ENCODE measurements at regions not wholly inside any gene's neighbourhood (a gene's known extent, or its start where the extent isn't known, plus 50 kb on each side); places are given as distances from the start of the nearest gene placed in this dataset.
"Not testable (repeated sequence)": the region's sequence is repeated elsewhere in the genome, so short reads cannot be mapped to it uniquely, and the experiment has no call there.

- DNase-seq = peak in 1 of 3 experiments; percentile 32
Measured at GRCh38 chr11:97722065-97722464, 1298.7 kb upstream of the CNTN5 start.

DNA sequence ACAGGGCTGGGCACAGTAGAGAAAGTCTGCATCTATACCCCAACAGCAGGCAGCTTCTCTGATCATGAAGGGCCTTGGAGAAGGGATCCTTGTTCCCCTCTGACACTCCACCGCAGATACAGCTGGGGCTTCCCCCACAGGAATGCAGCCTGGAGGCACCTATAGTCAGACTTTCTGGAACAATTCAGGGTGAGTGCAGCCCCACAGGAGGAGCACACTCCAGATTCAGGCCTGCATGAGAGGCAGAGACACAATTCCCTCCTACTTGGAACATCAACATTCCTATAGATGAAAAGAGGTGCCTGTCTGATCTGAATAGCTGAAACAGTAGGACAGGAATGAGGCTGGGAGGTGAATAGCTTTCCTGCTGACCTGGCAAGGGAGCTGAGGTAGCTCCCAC lies 1298.0 kb upstream of the CNTN5 start:
- DNase-seq = no peak

- peak in 1 of 3 experiments; percentile 41 for DNase-seq
Measured at GRCh38 chr11:97729546-97730272, 1291.0 kb upstream of the CNTN5 start.

DNA sequence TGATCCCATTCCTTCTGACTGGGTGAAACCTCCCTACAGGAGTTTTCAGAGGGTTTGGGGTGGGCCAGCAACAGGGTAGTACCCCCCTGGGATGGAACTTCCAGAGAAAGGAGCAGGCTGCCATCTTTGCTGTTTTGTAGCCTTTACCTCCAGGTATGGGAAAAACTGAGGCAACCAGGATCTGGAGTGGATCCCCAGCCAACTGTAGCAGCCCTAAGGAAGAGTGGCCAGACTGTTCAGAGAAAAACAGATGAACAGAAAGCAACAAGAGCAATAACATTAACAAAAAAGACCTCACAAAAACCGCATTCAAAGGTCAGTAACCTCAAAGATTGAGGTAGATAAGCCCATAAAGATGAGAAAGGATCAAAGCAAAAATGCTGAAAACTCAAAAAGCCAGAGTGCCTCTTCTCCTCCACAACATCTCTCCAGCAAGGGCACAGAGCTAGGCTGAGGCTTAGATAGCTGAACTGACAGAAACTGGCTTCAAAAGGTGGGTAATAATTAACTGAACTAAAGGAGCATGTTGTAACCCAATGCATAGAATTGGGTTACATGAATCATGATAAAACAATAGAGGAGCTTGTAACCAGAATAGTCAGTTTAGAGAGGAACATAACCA lies 1288.6 kb upstream of the CNTN5 start:
- no peak for DNase-seq

GRCh38 chr11:97738751-97739150 lies 1282.0 kb upstream of the CNTN5 start:
- no peak for DNase-seq

DNA sequence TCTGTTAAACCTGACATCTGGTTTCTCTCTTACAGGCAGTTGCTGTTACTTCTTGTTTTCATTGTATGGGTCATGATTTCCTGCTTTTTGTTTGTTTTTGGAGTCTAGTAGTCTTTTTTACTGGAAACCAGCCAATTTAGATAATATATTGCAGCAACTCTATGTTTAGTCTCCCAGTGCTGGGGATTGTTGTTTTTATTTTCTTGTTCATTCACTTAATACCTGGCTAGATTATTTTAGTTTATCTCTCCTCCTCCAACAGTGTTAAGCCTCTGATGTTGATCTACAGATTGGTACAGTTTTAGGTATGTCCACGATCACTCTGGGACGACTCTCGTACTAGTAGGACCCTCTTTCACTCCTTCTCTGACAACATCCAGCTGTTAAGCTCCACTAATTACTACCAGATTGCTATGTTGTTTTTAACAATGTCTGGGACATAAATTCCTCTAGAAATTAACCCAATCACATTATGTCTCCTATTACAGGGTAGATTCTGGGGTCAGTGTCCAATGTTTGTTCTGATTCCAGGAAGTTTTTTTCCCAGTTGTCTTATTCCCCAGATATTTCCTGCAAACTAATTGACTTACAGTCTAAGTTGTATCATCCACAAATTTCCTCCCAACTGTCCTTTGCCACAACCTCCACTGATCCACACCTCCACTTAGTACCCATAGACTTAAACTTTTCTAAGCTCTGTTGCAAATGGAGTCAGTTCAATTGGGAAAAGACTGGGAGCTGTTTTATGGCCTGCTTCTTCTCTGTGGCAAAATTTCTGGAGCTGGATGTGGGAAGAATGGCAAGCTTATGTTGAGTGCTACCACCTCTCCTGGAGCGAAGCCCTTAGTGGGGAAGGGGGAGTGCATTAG lies 1280.6 kb upstream of the CNTN5 start:
- DNase-seq = no peak

DNA sequence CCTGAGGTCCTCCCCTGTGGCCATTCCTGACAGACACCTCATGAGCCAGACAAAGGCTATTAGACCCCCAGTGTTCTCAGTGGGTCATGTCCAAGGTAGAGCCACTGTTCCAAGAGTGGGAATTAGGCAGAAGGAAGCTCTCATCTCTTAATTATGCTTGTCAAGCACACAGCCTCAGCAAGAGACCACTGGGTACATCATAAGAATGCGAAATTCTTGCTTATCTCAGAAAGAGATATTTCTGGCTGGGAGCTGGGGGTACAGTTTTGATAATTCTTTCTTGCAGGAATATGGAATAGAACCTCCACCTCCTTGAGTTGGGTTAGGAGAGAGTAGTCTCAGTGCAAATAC lies 1280.0 kb upstream of the CNTN5 start:
- no peak for DNase-seq

- DNase-seq = no peak
Measured at GRCh38 chr11:97742717-97743116, 1278.0 kb upstream of the CNTN5 start.

GRCh38 chr11:97743205-97743742 lies 1277.5 kb upstream of the CNTN5 start:
- DNase-seq = peak in 1 of 3 experiments; percentile 15

DNA sequence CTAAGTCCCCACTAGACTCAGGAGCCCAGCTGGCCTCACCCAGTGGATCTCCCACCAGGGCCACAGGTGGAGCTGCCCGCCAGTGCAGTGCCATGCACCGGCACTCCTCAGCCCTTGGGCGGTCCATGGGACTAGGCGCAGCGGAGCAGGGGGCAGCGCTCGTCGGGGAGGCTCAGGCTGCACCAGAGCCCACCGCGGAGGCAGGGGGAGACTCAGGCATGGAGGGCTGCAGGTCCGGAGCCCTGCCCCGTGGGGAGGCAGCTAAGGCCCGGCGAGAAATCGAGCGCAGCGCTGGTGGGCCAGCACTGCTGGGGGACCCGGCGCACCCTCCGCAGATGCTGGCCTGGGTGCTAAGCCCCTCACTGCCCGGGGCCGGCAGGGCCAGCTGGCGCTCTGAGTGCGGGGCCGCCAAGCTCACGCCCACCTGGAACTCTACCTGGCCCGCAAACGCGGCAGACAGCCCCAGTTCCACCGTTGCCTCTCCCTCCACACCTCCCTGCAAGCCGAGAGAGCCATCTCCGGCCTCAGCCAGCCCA lies 1275.2 kb upstream of the CNTN5 start:
- no peak for DNase-seq

DNA sequence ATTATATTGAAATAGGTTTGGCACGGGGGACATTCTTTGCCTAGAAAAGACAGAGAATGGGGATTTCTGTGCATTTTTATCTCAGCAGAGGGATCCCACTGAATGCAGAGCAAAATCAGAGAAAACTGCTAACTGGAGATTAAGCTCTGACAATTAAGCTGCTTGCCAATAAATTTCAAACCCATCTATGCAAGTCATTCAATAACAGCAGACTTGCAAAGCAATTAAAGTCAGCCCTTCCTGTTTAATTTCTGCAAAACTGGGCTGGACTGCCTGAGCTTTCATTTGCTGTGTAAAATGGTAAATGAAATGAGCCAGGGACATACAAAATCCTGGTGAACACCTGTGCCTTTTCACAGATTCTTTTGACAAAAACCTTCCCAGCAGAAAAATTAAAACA lies 1273.9 kb upstream of the CNTN5 start:
- peak in 1 of 3 experiments; percentile 48 for DNase-seq

GRCh38 chr11:97751405-97751804 lies 1269.3 kb upstream of the CNTN5 start:
- DNase-seq = peak in 1 of 3 experiments; percentile 15

DNA sequence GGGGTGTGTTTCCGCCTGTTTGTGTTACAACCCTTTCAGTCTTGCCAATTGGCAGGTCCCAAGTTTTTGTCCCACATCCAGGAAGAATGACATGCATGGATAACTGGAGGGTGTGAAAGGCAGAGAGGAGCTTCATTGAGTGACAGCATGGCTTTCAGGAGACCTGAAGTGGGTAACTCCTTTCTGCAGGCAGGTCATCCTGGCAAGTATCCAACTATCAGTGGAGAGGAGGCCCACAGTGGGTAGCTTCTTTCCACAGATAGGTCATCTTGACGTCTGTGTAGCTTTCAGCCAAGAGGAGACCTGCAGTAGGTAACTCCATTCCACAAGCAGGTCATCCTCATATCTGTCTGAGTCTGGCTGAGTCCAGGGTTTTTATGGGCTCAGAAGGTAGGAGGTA lies 1268.8 kb upstream of the CNTN5 start:
- no peak for DNase-seq

- no peak for DNase-seq
Measured at GRCh38 chr11:97754976-97755375, 1265.8 kb upstream of the CNTN5 start.

DNA sequence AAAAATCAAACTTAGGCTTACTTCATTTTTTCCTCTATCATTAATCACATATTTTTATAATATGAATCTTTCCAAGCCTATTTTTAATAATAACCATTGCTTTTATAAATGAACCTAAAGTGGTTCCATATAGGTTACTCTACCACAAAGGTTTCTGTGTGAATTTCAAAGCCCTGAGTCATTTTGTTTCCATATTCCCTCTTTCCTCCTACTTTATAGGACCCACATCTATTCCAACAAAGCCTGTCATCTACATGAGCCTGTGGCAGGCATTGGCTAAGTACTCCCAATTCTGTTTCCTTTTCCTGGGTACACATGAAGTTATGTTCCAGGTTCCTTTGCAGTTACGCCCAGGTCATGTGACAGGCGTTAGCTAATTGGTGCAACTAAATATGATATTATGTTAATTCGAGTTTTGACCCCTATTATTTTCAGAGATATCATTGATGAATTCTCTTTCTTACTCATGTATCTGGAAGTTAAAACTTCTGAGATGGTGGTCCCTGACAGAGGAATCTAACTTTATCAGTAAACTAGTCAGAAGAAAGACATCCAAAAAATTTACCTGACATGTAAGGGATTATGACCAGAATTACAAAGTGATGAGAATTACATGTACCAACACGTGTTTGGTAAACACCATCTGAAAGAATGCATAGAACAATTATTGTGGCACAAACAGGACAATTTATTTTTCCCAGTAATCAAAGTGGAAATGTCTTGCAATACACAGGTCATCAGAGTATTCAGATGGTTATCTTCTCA lies 1264.0 kb upstream of the CNTN5 start:
- DNase-seq = no peak

- DNase-seq = no peak
Measured at GRCh38 chr11:97761175-97761574, 1259.6 kb upstream of the CNTN5 start.

GRCh38 chr11:97764193-97764592 lies 1256.6 kb upstream of the CNTN5 start:
- no peak for DNase-seq

- no peak for DNase-seq
Measured at GRCh38 chr11:97764605-97765004, 1256.1 kb upstream of the CNTN5 start.

GRCh38 chr11:97770570-97770969 lies 1250.2 kb upstream of the CNTN5 start:
- DNase-seq = no peak

- DNase-seq = no peak
Measured at GRCh38 chr11:97772705-97773104, 1248.0 kb upstream of the CNTN5 start.

GRCh38 chr11:97784388-97784787 lies 1236.4 kb upstream of the CNTN5 start:
- DNase-seq = not testable (repeated sequence)

DNA sequence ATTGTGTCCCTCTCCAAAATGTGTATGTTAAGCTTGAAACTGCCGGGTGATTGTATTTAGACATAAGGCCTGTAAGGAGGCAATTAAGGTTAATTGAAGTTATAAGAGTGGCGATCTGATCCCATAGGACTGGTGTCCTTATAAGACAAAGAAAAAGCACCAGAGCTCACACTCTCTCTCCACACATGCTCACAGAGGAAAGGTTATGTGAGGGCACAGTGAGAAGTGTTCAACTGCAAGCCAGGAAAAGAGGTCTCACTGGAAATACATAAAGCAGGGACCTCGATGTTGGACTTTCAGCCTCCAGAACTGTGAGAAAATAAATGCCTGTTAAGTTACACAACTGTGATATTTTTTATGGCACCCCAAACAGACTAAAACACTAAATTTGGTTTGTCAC lies 1233.8 kb upstream of the CNTN5 start:
- DNase-seq = peak in 2 of 3 experiments; percentile 36 to 75
